NK-92 treated with Interleukin-12 subunit alpha and Interleukin-12 subunit beta, amount 100 ng/mL, for 24 hours (cell line): ENCODE measurements at regions not wholly inside any gene's neighbourhood (a gene's known extent, or its start where the extent isn't known, plus 50 kb on each side); places are given as distances from the start of the nearest gene placed in this dataset.

Experiments used
- DNase-seq: peaks from one replicate; lab custom pipeline; 2025; lab: John Stamatoyannopoulos, UW

- DNase-seq, result no peak
Observed at GRCh38 chr4:3831529-3832150, 65.5 kb downstream of the ADRA2C start.

GRCh38 chr4:3832536-3833220, 66.5 kb downstream of the ADRA2C start:
- no peak for DNase-seq

GRCh38 chr4:3833326-3833989, 67.3 kb downstream of the ADRA2C start:
- DNase-seq, result no peak

- DNase-seq, result no peak
Observed at GRCh38 chr4:3834186-3834662, 68.0 kb downstream of the ADRA2C start.

GRCh38 chr4:3834663-3835521, 68.7 kb downstream of the ADRA2C start:
- DNase-seq, result no peak

GRCh38 chr4:3835527-3836405, 69.6 kb downstream of the ADRA2C start:
- no peak for DNase-seq

- no peak for DNase-seq
Observed at GRCh38 chr4:3836406-3836755, 70.2 kb downstream of the ADRA2C start.

GRCh38 chr4:3836756-3837601, 70.8 kb downstream of the ADRA2C start:
- no peak for DNase-seq

- DNase-seq, result no peak
Observed at GRCh38 chr4:3838437-3839380, 72.5 kb downstream of the ADRA2C start.

- DNase-seq, result no peak
Observed at GRCh38 chr4:3845094-3845743, 79.0 kb downstream of the ADRA2C start.

- no peak for DNase-seq
Observed at GRCh38 chr4:3845744-3846429, 79.7 kb downstream of the ADRA2C start.

- DNase-seq, result no peak
Observed at GRCh38 chr4:3847211-3847940, 81.2 kb downstream of the ADRA2C start.

- no peak for DNase-seq
Observed at GRCh38 chr4:3848323-3848722, 82.1 kb downstream of the ADRA2C start.

- DNase-seq, result no peak
Observed at GRCh38 chr4:3849140-3849539, 83.0 kb downstream of the ADRA2C start.

- no peak for DNase-seq
Observed at GRCh38 chr4:3850128-3850527, 83.9 kb downstream of the ADRA2C start.

GRCh38 chr4:3851211-3851610, 85.0 kb downstream of the ADRA2C start:
- DNase-seq, result no peak

- no peak for DNase-seq
Observed at GRCh38 chr4:3851881-3852280, 85.7 kb downstream of the ADRA2C start.
